CD4-positive, alpha-beta T cell (primary cell): ENCODE measurements at regions not wholly inside any gene's neighbourhood (a gene's known extent, or its start where the extent isn't known, plus 50 kb on each side); places are given as distances from the start of the nearest gene placed in this dataset.

Source experiments
- ATAC-seq: fragments of 200-7000 bp; cut with Tn5 transposase; one replicate; pipeline ENCODE4 v1.10.0; 2022; ENCODE audit warnings: mild to moderate bottlenecking; ENCODE audit not compliant: poor library complexity
- CTCF ChIA-PET: fragments of 350-600 bp; sonication (Branson Sonifier 250); formaldehyde crosslinking; loops from one replicate; lab custom pipeline; 2021; ENCODE audit warnings: antibody characterized with exemption, inconsistent platforms; lab: Charles Lee
- POLR2A ChIA-PET: fragments of 350-600 bp; sonication (Branson Sonifier 250); formaldehyde crosslinking; loops from one replicate; lab custom pipeline; 2021; ENCODE audit warnings: antibody characterized with exemption, inconsistent platforms; lab: Charles Lee
- DNase-seq, 14 experiments: peaks; one replicate each; pipeline ENCODE4 v3.0.0-alpha.2; 2013 to 2020; ENCODE audit warnings: mixed read lengths in 2 of 14
- H3K27ac ChIP-seq, 2 donors: one replicate each; pipeline versions ENCODE4 v1.5.1 to v1.7.0; 2013; ENCODE audit warnings: low read length in 2 of 2, low read depth in 1 of 2, mild to moderate bottlenecking in 1 of 2
- H3K27me3 ChIP-seq, 2 experiments: 1 replicate in 1 of 2; 2 replicates in 1 of 2; pipeline versions ENCODE4 v1.6.1 to v1.7.0; 2013; ENCODE audit warnings: low read length in 2 of 2, control low read depth in 1 of 2, mild to moderate bottlenecking in 1 of 2, moderate library complexity in 1 of 2; ENCODE audit not compliant: insufficient read depth in 2 of 2, control insufficient read depth in 1 of 2
- H3K36me3 ChIP-seq: one replicate; pipeline ENCODE4 v1.6.1; 2013; ENCODE audit warnings: low read length, control low read depth; ENCODE audit not compliant: insufficient read depth
- H3K4me1 ChIP-seq: one replicate; pipeline ENCODE4 v1.6.1; 2013; ENCODE audit warnings: low read length, control low read depth; ENCODE audit not compliant: insufficient read depth
- H3K4me3 ChIP-seq: one replicate; pipeline ENCODE4 v1.5.1; 2013; ENCODE audit warnings: mild to moderate bottlenecking, low read length, moderate library complexity
- H3K9me3 ChIP-seq, 2 experiments: 1 replicate in 1 of 2; 2 replicates in 1 of 2; pipeline versions ENCODE4 v1.6.1 to v1.7.0; 2013; ENCODE audit warnings: low read length in 2 of 2, mild to moderate bottlenecking in 2 of 2, control low read depth in 1 of 2, moderate library complexity in 1 of 2; ENCODE audit not compliant: control insufficient read depth in 1 of 2, insufficient read depth in 1 of 2
- H3K27ac Mint-ChIP-seq: one replicate; pipeline ENCODE4 v1.8.0; 2020; ENCODE audit warnings: mixed read lengths
- H3K27me3 Mint-ChIP-seq: one replicate; pipeline ENCODE4 v1.8.0; 2021; ENCODE audit warnings: mixed read lengths
- H3K36me3 Mint-ChIP-seq: one replicate; pipeline ENCODE4 v1.8.0; 2021; ENCODE audit warnings: low read depth, mixed read lengths
- H3K4me1 Mint-ChIP-seq: one replicate; pipeline ENCODE4 v1.8.0; 2021; ENCODE audit warnings: low read depth, mixed read lengths
- H3K4me3 Mint-ChIP-seq: one replicate; pipeline ENCODE4 v1.8.0; 2020; ENCODE audit warnings: mild to moderate bottlenecking, mixed read lengths
- H3K9me3 Mint-ChIP-seq: one replicate; pipeline ENCODE4 v1.8.0; 2020; ENCODE audit warnings: mixed read lengths
- CTCF ChIP-seq: fragments of 200-600 bp; IDR thresholded peaks from one replicate; pipeline ENCODE4 v1.8.0; 2022; ENCODE audit warnings: antibody characterized with exemption, mild to moderate bottlenecking
- intact Hi-C, 2 experiments: fragments of 100-400 bp; cut with DNase I in 1 of 2; cut with micrococcal nuclease in 1 of 2; formaldehyde crosslinking; loops; one replicate each; pipeline versions ENCODE4 v1.15.1 to v1.9.0; 2023 to 2025; cut with DNase I, micrococcal nuclease

DNA sequence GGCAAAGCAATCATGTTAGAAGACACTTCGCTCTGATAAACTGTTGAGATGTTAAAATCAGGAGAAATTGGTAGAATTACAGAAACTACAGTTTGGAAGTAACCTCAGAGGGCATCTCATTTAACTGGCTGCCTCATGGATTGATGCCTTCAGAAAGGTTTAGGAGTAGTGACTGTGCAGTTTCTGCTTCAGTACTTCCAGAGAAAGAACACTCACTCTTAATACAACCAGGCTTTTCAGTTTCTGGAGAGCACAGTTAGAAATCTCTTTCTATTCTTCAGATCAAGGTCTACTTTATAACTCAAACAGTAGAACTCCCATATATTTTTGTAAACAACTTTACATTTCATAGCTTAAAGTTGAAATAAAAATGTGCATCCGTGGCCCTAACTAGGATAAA is 1358.9 kb upstream of the LRRTM3 start:
- ChIA-PET CTCF (no interaction called here), POLR2A (no interaction called here)
- H3K36me3 Mint-ChIP-seq: no peaks in the 10 kb centered on the region
- no peak for ATAC-seq
- Histone ChIP-seq H3K9me3 (peaks cover 0 to 4% of the 10 kb centered on the region in 2 experiments), H3K27ac (no peak overlapping the region), H3K4me3 (no peak overlapping the region), H3K4me1 (no peaks in the 10 kb centered on the region), H3K36me3 (no peaks in the 10 kb centered on the region), H3K27me3 (no peaks in the 10 kb centered on the region)
- intact Hi-C loops: no loop called here
- H3K27ac Mint-ChIP-seq: no peak overlapping the region
- no peak overlapping the region for H3K4me3 Mint-ChIP-seq
- H3K4me1 Mint-ChIP-seq: no peaks in the 10 kb centered on the region
- H3K9me3 Mint-ChIP-seq: peaks cover 4% of the 10 kb centered on the region
- no peak for DNase-seq
- H3K27me3 Mint-ChIP-seq: no peaks in the 10 kb centered on the region
- TF ChIP-seq CTCF: no peak

- Mint-ChIP-seq H3K27me3 (no peaks in the 10 kb centered on the region), H3K9me3 (peaks cover 3% of the 10 kb centered on the region), H3K27ac (no peak overlapping the region), H3K4me1 (no peaks in the 10 kb centered on the region), H3K36me3 (no peaks in the 10 kb centered on the region), H3K4me3 (no peak overlapping the region)
- ATAC-seq (no peak), DNase-seq (no peak)
- no peaks in the 10 kb centered on the region for H3K36me3 ChIP-seq
- intact Hi-C loops: no loop called here
- ChIA-PET CTCF (no interaction called here), POLR2A (no interaction called here)
- H3K27ac ChIP-seq: no peak overlapping the region
- H3K27me3 ChIP-seq: no peaks in the 10 kb centered on the region
- no peak overlapping the region for H3K4me3 ChIP-seq
- H3K4me1 ChIP-seq: no peaks in the 10 kb centered on the region
- no peak for TF ChIP-seq CTCF
- H3K9me3 ChIP-seq: peaks cover 0 to 4% of the 10 kb centered on the region in 2 experiments
These were observed 1355.5 kb upstream of the LRRTM3 start for GRCh38 chr10:65570143-65571010.

- Mint-ChIP-seq H3K27me3 (no peaks in the 10 kb centered on the region), H3K4me1 (no peaks in the 10 kb centered on the region), H3K9me3 (peaks cover 3% of the 10 kb centered on the region), H3K4me3 (no peak overlapping the region), H3K27ac (no peak overlapping the region), H3K36me3 (no peaks in the 10 kb centered on the region)
- H3K27me3 ChIP-seq: no peaks in the 10 kb centered on the region
- no peak for DNase-seq
- no peak overlapping the region for H3K27ac ChIP-seq
- intact Hi-C loops: no loop called here
- H3K36me3 ChIP-seq: no peaks in the 10 kb centered on the region
- H3K4me3 ChIP-seq: no peak overlapping the region
- ATAC-seq: no peak
- ChIA-PET CTCF (no interaction called here), POLR2A (no interaction called here)
- H3K9me3 ChIP-seq: peaks cover 0 to 4% of the 10 kb centered on the region in 2 experiments
- no peaks in the 10 kb centered on the region for H3K4me1 ChIP-seq
- TF ChIP-seq CTCF: no peak
These were observed 1354.7 kb upstream of the LRRTM3 start for GRCh38 chr10:65571011-65571570.
